Limb (tissue), 2 donors: ENCODE measurements at regions not wholly inside any gene's neighbourhood (a gene's known extent, or its start where the extent isn't known, plus 50 kb on each side); places are given as distances from the start of the nearest gene placed in this dataset.
"Not testable (repeated sequence)": the region's sequence is repeated elsewhere in the genome, so short reads cannot be mapped to it uniquely, and the experiment has no call there.

Experiments
- DNase-seq, 2 donors: peaks; one replicate each; pipeline ENCODE4 v3.0.0-alpha.2; 2016; ENCODE audit errors: extremely low spot score in 2 of 2

- no peak for DNase-seq
Observed at GRCh38 chr2:225254363-225254762, 145.1 kb upstream of the NYAP2 start.

- DNase-seq = no peak
Observed at GRCh38 chr2:225244933-225245332, 154.6 kb upstream of the NYAP2 start.

- DNase-seq = no peak
Observed at GRCh38 chr2:225236769-225237323, 162.7 kb upstream of the NYAP2 start.

GRCh38 chr2:225233234-225233633 lies 166.3 kb upstream of the NYAP2 start:
- no peak for DNase-seq

GRCh38 chr2:225231900-225232299 lies 167.6 kb upstream of the NYAP2 start:
- DNase-seq = no peak

GRCh38 chr2:225229346-225229745 lies 170.2 kb upstream of the NYAP2 start:
- DNase-seq = not testable (repeated sequence)

GRCh38 chr2:225226441-225226840 lies 173.1 kb upstream of the NYAP2 start:
- DNase-seq = no peak

GRCh38 chr2:225223301-225223700 lies 176.2 kb upstream of the NYAP2 start:
- no peak for DNase-seq

- DNase-seq = no peak
Observed at GRCh38 chr2:225207471-225207870, 165.2 kb upstream of the DOCK10 start.

GRCh38 chr2:225207043-225207442 lies 164.8 kb upstream of the DOCK10 start:
- DNase-seq = peak in 1 of 2 donors; percentile 10

GRCh38 chr2:225196579-225196978 lies 154.3 kb upstream of the DOCK10 start:
- DNase-seq = no peak

- DNase-seq = no peak
Observed at GRCh38 chr2:225192869-225193268, 150.6 kb upstream of the DOCK10 start.

- no peak for DNase-seq
Observed at GRCh38 chr2:225190987-225191386, 148.7 kb upstream of the DOCK10 start.

- no peak for DNase-seq
Observed at GRCh38 chr2:225184948-225185347, 142.7 kb upstream of the DOCK10 start.

- no peak for DNase-seq
Observed at GRCh38 chr2:225182126-225182525, 139.9 kb upstream of the DOCK10 start.

- DNase-seq = no peak
Observed at GRCh38 chr2:225177098-225177497, 134.8 kb upstream of the DOCK10 start.

- no peak for DNase-seq
Observed at GRCh38 chr2:225173909-225174308, 131.6 kb upstream of the DOCK10 start.

- no peak for DNase-seq
Observed at GRCh38 chr2:225171350-225171749, 129.1 kb upstream of the DOCK10 start.

GRCh38 chr2:225170162-225170561 lies 127.9 kb upstream of the DOCK10 start:
- DNase-seq = no peak

- DNase-seq = no peak
Observed at GRCh38 chr2:225169396-225169795, 127.1 kb upstream of the DOCK10 start.

GRCh38 chr2:225165052-225165451 lies 122.8 kb upstream of the DOCK10 start:
- no peak for DNase-seq

- no peak for DNase-seq
Observed at GRCh38 chr2:225164401-225165050, 122.3 kb upstream of the DOCK10 start.

GRCh38 chr2:225158360-225158759 lies 116.1 kb upstream of the DOCK10 start:
- DNase-seq = no peak
